Mucosa of descending colon (tissue), 3 donors: ENCODE measurements at regions not wholly inside any gene's neighbourhood (a gene's known extent, or its start where the extent isn't known, plus 50 kb on each side); places are given as distances from the start of the nearest gene placed in this dataset.

Source experiments
- ATAC-seq: fragments of 200-7000 bp; cut with Tn5 transposase; one replicate; pipeline ENCODE4 v1.9.1; 2020; ENCODE audit warnings: mild to moderate bottlenecking, moderate library complexity
- DNase-seq, 3 donors: peaks; one replicate each; pipeline ENCODE4 v3.0.0-alpha.2; 2020
- H3K36me3 ChIP-seq: fragments of 200-600 bp; one replicate; pipeline ENCODE4 v1.8.0; 2021; ENCODE audit warnings: low read depth, mild to moderate bottlenecking
- H3K4me1 ChIP-seq: fragments of 200-600 bp; one replicate; pipeline ENCODE4 v1.8.0; 2021; ENCODE audit warnings: low read depth, mild to moderate bottlenecking
- H3K4me3 ChIP-seq: fragments of 200-600 bp; one replicate; pipeline ENCODE4 v1.8.0; 2021; ENCODE audit warnings: mild to moderate bottlenecking
- H3K9me3 ChIP-seq: fragments of 200-600 bp; one replicate; pipeline ENCODE4 v1.8.0; 2021; ENCODE audit warnings: mild to moderate bottlenecking
- CTCF ChIP-seq: fragments of 200-600 bp; IDR thresholded peaks from one replicate; pipeline ENCODE4 v1.8.0; 2022; ENCODE audit warnings: antibody characterized with exemption, mild to moderate bottlenecking
- intact Hi-C, 2 donors: fragments of 100-400 bp; cut with DNase I in 1 of 2; cut with micrococcal nuclease in 1 of 2; formaldehyde crosslinking; loops; one replicate each; pipeline versions ENCODE4 v1.11.0 to v1.11.1; 2022; cut with DNase I, micrococcal nuclease
- donor health status: DM: no; HTN: no; CAD: no; lungs with moderate emphysema.
- donor health status: DM: no; HTN: no; CAD: no.
- donor health status: DM: no; HTN: yes; CAD: no.

GRCh38 chr13:44726214-44726613 lies 150.1 kb upstream of the TSC22D1 start:
- ATAC-seq (no peak), DNase-seq (no peak)
- no peak overlapping the region for H3K4me3 ChIP-seq
- no peaks in the 10 kb centered on the region for H3K36me3 ChIP-seq
- TF ChIP-seq CTCF = no peak
- H3K4me1 ChIP-seq = no peaks in the 10 kb centered on the region
- no peaks in the 10 kb centered on the region for H3K9me3 ChIP-seq
- intact Hi-C loops = no loop called here

- no peak for ATAC-seq
- no peaks in the 10 kb centered on the region for H3K36me3 ChIP-seq
- no peak overlapping the region for H3K4me3 ChIP-seq
- H3K4me1 ChIP-seq = no peaks in the 10 kb centered on the region
- no peaks in the 10 kb centered on the region for H3K9me3 ChIP-seq
- intact Hi-C loops = no loop called here
- TF ChIP-seq CTCF = no peak
- DNase-seq = no peak
Observed at GRCh38 chr13:44719857-44720671, 143.9 kb upstream of the TSC22D1 start.

- no peaks in the 10 kb centered on the region for H3K36me3 ChIP-seq
- no peak for ATAC-seq
- H3K9me3 ChIP-seq = no peaks in the 10 kb centered on the region
- TF ChIP-seq CTCF = no peak
- H3K4me3 ChIP-seq = no peak overlapping the region
- intact Hi-C loops = no loop called here
- H3K4me1 ChIP-seq = no peaks in the 10 kb centered on the region
- no peak for DNase-seq
Observed at GRCh38 chr13:44718467-44718866, 142.3 kb upstream of the TSC22D1 start.

DNA sequence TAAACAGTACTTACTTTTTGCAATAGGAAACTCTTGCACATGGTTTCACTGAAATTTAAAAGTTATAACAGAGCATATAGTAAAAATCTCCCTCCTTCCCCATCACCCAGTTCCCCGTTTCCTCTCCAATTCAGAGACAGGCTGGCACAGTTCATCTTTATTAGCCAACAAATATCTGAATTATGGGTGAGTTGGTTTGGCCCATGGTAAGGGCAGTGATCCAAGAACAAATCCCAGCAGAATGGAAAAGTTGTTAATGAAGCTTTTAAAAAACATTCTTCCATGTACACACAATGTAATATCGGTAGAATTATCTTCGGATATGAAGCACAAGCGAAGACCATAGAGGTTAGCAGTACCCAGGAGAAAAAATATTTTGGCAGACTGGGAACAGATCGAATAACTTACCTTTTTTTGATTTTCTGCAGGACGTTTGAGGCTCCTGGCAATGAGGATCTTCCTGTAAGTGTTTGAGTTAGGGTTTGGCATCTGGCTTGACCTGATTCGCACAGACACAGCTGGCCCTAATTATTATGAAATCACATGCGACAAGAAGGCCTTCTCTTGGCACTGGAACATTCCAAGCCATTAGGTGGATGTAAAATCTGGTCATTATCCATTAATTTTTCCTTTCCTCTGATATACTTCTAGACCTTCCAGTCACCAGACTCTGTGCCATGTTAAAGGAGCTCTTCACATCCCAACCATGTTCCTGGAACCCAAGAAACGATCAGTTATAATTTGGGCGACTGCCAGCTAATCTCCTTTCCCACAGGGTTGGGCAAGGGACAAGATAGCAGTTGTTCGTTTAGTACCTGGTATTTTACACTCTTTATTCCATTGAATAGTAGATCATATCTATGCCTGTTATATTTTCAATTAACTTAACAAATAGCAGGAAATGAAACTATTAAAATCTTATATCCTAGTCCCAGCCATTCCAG lies 139.4 kb upstream of the TSC22D1 start:
- no peak for ATAC-seq
- no peak for TF ChIP-seq CTCF
- Histone ChIP-seq H3K36me3 (no peaks in the 10 kb centered on the region), H3K4me3 (no peak overlapping the region), H3K4me1 (no peaks in the 10 kb centered on the region), H3K9me3 (no peaks in the 10 kb centered on the region)
- intact Hi-C loops = no loop called here
- no peak for DNase-seq

DNA sequence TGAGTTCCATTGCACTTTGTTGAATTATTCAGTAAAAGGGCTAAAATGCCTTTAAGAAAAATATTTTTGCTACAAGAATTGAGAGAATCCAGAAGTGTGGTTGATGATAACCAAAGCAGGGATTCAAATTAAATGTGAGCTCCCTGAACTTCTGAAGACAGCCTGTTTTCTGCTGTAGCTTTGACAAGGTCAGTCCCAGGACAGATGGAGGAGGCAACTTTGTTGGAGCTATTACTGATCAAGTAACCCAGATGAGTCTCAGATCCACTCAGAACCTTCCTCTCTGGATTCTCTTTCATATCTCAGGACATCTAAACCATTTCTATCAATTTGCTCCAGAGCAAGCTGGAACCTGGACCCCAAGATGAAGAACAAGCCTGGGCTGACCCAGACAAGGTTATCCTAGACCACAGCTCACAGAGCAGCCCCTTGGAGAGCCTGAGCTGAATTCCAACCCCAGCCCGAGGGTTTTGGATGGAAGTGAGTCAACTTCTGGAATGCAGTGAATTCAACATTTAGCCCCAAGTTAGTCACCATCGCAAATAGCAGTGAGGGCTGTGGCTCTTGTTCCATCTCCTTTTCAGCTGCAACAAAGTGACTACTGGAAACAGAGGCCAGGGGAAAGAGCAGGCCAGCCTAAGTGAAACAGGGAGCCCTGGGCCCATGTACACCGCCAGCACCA lies 137.8 kb upstream of the TSC22D1 start:
- Histone ChIP-seq H3K4me3 (no peak overlapping the region), H3K9me3 (no peaks in the 10 kb centered on the region), H3K4me1 (no peaks in the 10 kb centered on the region), H3K36me3 (no peaks in the 10 kb centered on the region)
- DNase-seq (no peak), ATAC-seq (no peak)
- no peak for TF ChIP-seq CTCF
- intact Hi-C loops = no loop called here
